HFF-Myc (cell line): ENCODE measurements at regions not wholly inside any gene's neighbourhood (a gene's known extent, or its start where the extent isn't known, plus 50 kb on each side); places are given as distances from the start of the nearest gene placed in this dataset.

Experiments used
- DNase-seq: peaks from one replicate; pipeline ENCODE4 v3.0.0-alpha.2; 2011; ENCODE audit warnings: low read depth; ENCODE audit errors: extremely low read depth
- H3K4me3 ChIP-seq: replicated peaks from 2 replicates; pipeline ENCODE4 v1.5.1; 2011; ENCODE audit warnings: low read depth, mild to moderate bottlenecking, control low read depth, low read length
- TF ChIP-seq, protein P1 (sequence below): IDR thresholded peaks from 2 replicates; pipeline ENCODE4 v1.5.1; 2012; ENCODE audit warnings: mild to moderate bottlenecking, low read depth, low read length, control low read depth; ENCODE audit errors: missing control alignments

DNA sequence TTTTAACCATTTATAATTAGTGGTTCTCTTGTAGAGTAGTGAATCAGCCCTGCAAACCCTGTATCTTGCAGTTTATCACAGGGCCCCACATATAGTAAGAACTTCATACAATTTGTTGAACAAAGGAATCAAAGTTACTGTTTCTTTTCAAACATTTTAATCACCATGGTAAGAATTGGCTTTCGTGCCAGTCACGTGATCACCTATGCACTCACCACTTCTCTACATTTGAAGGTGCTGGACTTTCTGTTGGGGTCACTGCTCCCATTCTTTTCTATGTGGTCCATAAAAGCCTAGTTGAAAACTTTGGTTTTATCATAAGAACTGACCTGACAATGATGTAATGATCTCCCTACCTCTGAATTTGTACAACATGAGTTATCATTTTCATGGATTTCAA lies 426.4 kb upstream of the CPEB2 start:
- no peak for DNase-seq
- TF ChIP-seq, protein P1, sequence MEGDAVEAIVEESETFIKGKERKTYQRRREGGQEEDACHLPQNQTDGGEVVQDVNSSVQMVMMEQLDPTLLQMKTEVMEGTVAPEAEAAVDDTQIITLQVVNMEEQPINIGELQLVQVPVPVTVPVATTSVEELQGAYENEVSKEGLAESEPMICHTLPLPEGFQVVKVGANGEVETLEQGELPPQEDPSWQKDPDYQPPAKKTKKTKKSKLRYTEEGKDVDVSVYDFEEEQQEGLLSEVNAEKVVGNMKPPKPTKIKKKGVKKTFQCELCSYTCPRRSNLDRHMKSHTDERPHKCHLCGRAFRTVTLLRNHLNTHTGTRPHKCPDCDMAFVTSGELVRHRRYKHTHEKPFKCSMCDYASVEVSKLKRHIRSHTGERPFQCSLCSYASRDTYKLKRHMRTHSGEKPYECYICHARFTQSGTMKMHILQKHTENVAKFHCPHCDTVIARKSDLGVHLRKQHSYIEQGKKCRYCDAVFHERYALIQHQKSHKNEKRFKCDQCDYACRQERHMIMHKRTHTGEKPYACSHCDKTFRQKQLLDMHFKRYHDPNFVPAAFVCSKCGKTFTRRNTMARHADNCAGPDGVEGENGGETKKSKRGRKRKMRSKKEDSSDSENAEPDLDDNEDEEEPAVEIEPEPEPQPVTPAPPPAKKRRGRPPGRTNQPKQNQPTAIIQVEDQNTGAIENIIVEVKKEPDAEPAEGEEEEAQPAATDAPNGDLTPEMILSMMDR: no peak
- H3K4me3 ChIP-seq: no peak overlapping the region

DNA sequence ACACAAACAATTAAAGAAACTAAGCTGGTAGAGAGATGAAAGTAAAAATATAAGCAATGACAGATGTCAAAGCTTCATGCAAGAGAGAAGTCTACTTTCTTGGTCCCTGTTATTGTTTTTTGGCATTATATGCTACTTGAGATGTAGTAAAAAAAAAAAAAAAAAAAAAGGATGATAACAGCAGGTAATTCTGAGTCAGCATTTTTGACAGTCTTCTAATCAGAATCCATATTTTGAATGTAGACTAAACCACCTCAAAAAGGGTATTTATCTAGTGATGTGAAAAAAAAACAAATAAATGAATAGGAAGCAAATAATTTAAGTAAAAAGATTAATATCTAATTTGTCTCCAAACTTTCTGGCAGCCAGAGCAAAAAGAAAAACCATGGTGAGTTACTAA lies 422.2 kb upstream of the CPEB2 start:
- TF ChIP-seq, protein P1: no peak
- DNase-seq: no peak
- no peak overlapping the region for H3K4me3 ChIP-seq

DNA sequence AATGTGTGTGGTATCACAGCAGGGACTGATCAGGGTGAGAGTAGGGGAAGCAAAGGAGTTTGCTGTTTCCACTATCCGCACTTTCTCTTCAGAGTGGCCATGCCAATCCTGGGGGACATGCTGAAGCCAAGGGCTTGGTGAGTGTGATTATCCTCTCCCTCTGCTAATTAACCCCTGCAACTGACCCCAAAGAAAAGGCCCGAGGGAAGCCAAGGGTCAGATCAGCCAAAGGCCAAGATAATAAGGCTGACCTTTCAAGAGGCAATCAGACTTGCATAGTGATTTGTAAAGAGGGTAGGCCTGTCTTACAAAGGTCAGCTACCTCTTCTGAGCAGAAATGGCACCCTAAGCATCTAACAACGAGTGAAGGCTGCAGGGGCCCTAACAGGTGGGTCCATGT lies 420.5 kb upstream of the CPEB2 start:
- TF ChIP-seq, protein P1: no peak
- H3K4me3 ChIP-seq: no peak overlapping the region
- no peak for DNase-seq

DNA sequence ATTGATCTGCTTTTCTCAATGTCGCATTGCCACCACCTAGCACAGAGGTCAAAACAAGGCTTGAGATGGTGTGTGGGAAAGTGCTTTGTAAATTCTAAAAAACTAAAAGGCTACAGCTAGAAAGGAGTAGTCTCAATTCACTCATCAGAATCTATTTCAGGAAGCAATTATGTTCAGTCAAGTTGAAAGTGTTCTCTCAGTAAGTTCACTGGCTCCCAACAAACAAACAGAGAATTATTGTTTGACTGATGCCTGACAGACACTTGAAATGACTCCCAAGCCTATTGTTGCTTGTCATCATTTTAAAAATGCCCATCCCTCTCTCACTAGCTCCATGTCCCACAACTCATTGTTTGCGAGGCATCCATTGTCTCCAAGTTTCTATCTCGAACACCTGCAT lies 419.6 kb upstream of the CPEB2 start:
- DNase-seq: no peak
- TF ChIP-seq, protein P1: no peak
- H3K4me3 ChIP-seq: no peak overlapping the region

DNA sequence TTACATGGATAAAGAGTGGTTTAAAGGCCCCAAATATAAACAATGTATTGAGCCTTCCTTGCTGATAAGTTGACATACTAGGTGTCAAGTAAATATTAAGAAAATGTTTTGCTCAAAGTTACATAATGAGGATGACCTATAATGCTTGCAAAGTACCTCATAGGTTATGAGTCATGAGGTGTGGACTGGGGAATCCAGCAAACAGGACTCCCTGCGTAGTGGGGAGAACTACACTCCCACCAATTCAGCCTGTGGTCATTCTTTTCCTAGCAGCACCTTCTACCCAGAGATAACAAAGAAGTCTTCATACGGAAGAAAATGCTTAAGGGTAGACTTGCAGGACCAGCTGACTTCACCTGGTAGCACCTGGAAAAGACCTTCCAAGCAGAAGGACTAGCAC lies 418.9 kb upstream of the CPEB2 start:
- H3K4me3 ChIP-seq: no peak overlapping the region
- no peak for DNase-seq
- TF ChIP-seq, protein P1: no peak

DNA sequence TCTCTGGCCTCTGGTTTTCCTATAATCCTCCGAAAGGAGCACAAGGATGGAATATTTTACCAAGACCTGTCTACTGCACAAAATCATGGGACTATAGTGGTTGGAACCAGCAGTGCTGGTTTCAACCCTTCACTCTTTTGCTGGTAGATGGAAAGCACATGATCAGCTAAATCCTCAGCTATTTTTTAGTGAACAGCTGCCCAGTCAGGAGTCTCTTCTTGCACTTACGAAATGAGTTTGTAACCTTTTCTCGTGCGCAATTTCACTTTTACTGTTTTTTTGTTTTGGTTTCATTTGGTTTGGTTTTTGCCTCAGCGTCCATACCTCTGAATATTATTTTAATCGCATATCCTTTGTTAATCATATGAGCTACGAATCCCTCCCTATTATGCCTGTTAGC lies 418.5 kb upstream of the CPEB2 start:
- TF ChIP-seq, protein P1: no peak
- H3K4me3 ChIP-seq: no peak overlapping the region
- DNase-seq: no peak

DNA sequence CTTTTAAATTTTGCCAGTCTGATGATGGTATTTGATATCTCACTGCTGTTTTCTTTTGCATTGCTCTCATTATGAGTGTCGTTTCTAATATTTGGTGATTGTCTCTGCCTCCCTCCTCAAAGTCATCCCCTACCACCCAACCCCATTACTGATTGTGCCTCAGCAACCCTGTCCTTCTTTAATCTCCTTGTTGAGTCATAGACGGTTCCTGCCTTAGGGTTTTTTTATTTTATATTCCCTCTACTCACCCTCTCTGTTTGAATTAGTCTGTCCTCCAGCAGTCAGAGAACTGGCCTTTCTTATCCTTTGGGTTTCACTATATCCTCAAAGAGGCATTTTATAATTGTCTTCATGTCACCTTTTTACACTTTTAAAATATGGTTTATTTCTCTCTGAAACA lies 409.3 kb upstream of the CPEB2 start:
- TF ChIP-seq, protein P1: no peak
- no peak for DNase-seq
- no peak overlapping the region for H3K4me3 ChIP-seq
